NCI-H82 treated with DMSO at 0.1 percent for 48 hours (cell line): ENCODE measurements at regions not wholly inside any gene's neighbourhood (a gene's known extent, or its start where the extent isn't known, plus 50 kb on each side); places are given as distances from the start of the nearest gene placed in this dataset.

Experiments used
- DNase-seq: peaks from one replicate; lab custom pipeline; 2025; ENCODE audit not compliant: unreplicated experiment; lab: John Stamatoyannopoulos, UW

DNA sequence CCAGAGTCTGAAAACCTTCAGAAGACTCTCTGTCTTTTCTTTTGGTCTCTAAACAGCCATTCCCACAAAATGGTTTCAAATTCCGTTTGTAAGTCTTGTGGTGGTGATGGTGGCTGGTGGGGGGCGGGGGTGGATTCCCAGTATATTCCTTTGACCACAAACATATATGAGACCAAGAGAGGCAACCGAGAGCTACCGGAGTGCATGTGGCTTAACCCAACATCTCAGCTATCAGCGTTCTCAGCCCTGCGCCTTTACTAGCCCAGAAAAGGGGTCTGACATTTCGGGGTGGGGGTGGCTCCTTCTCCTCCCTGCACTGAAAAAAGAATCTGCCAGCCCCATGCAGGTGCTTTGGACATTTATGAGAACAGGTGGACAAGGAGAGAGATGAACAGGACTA is 621.1 kb downstream of the ACTR3B start:
- DNase-seq, result no peak

DNA sequence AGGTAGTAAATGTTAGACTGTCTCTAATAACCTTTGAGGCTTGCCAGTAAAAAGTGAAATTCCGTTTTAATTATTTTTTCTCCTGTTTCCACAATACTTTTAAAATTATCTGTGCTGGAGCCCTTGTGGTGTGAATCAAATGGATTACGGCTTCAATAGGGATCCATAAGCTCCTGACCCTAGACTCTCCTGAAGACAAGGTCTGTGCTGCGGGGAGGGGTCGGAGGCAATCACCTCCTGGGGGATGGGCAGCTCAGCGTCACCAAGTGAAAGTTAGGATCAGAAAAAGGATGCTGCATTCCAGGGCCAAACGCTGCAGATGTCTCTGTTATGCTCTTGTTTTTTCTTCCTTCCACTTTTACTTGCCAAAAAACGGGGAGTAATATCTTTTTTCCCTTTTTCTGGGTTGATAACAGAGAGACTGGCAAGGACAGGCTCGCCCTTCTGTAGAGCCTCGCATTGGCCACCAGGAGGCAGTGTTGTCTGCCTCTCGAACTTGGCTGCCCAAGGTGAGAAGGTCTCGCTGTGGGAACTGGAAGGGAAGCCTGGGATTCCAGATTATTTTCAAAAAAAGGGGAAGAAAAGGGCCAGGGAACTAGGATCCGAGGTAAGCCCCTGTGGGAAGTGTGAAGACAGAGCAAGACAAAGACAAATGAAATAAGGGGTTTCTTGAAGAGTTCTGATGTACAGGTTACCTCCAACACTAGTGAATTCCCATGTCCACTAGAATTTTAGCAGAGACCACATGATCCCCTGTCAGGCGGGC is 621.9 kb downstream of the ACTR3B start:
- no peak for DNase-seq

- no peak for DNase-seq
These were observed 623.1 kb downstream of the ACTR3B start for GRCh38 chr7:153382641-153383101.

DNA sequence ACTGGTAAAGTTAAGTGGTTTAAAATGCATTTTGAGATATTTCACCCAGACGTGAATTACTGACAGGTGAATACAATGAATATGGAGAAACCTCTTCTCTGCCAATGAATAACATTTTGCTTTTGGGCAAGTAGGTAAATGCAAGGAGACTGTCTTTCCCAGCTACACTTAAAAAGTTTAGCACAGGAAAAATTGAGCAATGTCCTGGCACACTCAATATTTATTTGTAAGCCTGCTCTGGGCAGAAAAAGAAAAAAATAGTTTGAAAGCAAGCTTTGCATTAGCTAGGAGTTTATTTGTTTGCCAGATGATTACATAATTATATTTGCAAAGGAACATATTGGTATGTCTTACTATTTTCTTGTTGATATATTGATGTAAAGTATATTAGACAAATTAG is 624.2 kb downstream of the ACTR3B start:
- DNase-seq, result no peak

DNA sequence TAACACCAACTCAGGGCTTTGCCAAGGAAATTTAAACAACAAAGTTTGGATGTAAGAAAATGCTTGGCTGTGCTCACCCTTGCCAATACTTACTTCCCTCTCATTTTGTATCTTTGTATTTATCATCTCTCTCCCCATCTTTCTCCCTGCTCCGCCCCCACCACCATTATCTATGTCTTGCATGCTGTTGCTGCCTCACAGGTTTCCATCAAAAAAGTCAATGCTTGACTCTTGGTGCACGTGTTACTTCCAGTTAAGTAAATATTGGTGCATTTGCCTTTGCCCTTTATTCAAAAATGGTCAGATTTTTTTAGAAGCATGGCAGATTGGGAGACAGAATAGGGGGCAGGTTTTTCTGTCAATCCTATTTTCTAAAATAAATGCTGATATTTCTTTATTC is 626.0 kb downstream of the ACTR3B start:
- DNase-seq, result no peak

DNA sequence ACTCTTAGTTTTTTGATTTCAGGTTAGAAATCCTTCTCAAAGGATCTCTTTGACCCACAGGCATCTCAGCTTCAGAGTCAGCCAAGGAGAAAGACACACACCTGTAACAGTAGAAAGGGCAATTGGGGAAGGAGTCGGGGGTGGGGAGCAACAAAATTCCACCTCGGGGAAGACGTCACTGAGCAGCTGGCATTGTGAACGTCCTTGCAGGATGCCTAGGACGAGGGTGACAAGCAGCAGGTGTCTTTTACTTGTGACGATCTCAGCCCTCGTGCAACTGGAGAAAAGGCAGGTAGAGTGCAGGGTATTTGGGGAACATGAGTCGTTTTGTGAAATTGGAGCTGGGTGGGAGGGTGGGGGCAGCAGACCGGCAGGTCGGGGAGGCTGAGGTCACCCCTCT is 627.0 kb downstream of the ACTR3B start:
- no peak for DNase-seq

DNA sequence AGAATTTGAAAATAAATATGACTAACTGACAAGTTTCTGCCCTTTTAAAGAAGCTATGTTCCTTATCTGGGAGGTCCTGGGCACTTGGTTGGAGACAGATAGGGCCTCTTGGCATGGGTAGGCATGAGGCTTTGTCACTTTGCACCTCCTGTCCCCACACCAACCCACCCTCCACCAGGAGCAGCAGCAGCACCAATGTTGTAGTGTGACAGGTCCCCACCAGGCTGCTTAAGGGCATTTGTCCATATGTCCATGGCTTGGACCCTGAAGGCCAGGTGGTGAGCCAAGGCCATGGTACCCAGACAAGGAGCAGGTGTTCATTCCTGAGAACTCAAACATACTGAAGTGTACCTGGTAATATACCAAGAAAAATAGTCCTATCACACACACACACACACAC is 629.1 kb downstream of the ACTR3B start:
- DNase-seq, result no peak

DNA sequence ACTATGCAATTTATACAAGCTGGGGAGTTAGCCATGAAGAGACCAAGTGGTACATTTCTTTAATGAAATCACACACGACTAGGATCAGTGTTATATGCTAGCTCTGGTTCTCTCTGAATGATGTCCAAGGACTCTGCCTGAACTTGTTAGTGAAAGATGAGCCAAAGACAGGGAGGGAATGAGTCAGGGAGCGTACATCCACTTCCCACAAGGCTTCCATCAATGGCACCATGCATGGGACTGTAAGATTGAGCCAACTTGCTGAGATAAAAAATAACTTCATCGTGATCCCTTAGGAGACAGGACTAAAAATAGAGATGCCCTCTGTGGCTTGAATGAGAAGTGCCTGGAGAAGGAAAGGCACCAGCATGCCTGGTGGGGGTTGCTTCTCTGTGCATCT is 629.7 kb downstream of the ACTR3B start:
- no peak for DNase-seq

GRCh38 chr7:153390955-153391354 is 631.4 kb downstream of the ACTR3B start:
- DNase-seq, result no peak

GRCh38 chr7:153392726-153393125 is 633.2 kb downstream of the ACTR3B start:
- DNase-seq, result no peak

GRCh38 chr7:153393666-153394065 is 634.1 kb downstream of the ACTR3B start:
- no peak for DNase-seq

- no peak for DNase-seq
These were observed 636.9 kb downstream of the ACTR3B start for GRCh38 chr7:153396475-153396874.

GRCh38 chr7:153397459-153397858 is 637.9 kb downstream of the ACTR3B start:
- DNase-seq, result no peak

DNA sequence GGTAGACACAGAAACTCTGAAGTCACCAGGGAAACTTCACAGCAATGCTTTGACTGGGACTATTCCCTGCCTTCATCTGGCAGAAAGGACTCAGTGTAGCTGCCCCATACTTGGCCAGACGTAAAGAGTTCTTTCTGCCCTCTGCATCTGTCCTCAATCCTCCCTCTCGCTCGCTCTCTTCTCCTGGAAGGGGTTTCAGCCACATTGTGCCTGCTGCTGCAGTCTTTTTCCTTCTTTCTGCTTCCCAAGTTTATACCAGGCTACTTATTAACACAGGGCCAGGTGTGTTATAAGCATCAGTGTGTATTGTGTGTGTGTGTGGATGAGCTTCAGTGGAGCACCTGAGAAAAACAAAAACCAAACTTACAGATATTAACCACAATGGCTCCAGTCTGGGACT is 638.4 kb downstream of the ACTR3B start:
- no peak for DNase-seq

GRCh38 chr7:153398370-153398769 is 638.8 kb downstream of the ACTR3B start:
- no peak for DNase-seq

DNA sequence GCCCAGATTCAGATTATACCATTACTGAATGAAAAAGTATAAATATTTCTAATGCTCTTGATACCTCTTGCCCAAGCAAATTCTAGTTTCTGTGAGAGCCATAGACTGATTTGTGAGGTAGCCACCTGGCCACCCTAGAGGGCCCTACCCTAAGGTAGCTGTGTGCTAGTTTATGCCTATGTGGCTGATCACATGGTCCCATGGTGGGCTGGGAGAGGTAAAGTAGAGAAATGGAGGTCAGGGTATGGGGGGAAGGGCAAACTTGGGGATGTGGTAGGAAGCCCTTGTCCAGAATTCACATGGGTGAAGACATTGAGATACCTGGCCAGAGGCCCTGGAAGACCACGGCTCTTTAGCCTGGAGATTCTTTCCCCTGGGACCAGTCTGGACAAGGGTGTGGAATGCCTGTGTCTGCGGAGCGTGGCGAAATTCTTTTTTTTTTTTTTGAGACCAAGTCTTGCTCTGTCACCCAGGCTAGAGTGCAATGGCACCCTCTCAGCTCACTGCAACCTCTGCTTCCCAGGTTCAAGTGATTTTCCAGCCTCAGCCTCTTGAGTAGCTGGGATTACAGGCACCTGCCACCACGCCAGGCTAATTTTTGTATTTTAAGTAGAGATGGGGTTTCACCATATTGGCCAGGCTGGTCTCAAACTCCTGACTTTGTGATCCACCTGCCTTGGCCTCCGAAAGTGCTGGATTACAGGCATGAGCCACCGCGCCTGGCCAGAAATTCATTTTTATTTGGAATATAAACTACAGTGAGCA is 639.4 kb downstream of the ACTR3B start:
- DNase-seq, result no peak

GRCh38 chr7:153399554-153399940 is 640.0 kb downstream of the ACTR3B start:
- no peak for DNase-seq

- DNase-seq, result no peak
These were observed 641.4 kb downstream of the ACTR3B start for GRCh38 chr7:153400735-153401593.

DNA sequence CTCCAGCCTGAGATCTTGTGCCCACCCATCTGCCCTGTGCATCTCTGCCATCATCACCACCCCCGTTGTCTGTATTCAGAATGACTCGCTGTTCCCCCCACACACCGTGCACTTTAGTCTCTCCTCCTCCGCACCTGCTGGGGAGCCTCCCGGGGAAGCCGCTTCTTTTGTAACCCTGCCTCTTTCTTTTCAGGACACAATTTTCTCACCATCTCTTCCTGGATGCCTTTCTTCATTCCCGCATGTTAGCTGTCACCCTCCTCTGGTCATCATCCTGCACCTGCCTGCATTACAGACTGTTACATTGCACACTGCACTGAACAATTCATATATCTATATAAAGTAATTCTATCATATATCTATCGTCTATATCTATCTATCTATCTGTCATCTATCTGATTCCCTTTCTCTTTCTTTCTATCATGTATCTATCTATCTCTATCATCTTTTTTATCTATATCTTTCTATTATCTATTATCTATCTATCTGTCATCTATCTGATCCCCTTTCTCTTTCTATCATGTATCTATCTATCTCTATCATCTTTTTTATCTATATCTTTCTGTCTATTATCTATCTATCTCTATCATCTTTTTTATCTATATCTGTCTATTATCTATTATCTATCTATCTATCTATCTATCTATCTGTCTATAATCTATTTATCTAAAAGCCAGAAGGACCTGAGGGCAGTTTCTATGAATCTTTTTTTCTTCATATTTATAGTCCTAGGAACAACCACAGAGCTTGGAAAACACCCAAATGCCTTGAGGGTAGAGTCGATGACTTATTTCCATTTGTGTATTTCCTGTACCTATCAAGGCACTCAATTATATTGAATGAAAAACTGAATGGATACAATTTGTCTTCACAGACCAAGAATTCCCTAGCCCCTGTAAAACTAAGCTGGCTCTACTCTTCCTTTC is 642.5 kb downstream of the ACTR3B start:
- DNase-seq, result no peak

- DNase-seq, result no peak
These were observed 643.4 kb downstream of the ACTR3B start for GRCh38 chr7:153402721-153403541.
